ENCODE measurements at regions not wholly inside any gene's neighbourhood (a gene's known extent, or its start where the extent isn't known, plus 50 kb on each side); places are given as distances from the start of the nearest gene placed in this dataset.

DNA sequence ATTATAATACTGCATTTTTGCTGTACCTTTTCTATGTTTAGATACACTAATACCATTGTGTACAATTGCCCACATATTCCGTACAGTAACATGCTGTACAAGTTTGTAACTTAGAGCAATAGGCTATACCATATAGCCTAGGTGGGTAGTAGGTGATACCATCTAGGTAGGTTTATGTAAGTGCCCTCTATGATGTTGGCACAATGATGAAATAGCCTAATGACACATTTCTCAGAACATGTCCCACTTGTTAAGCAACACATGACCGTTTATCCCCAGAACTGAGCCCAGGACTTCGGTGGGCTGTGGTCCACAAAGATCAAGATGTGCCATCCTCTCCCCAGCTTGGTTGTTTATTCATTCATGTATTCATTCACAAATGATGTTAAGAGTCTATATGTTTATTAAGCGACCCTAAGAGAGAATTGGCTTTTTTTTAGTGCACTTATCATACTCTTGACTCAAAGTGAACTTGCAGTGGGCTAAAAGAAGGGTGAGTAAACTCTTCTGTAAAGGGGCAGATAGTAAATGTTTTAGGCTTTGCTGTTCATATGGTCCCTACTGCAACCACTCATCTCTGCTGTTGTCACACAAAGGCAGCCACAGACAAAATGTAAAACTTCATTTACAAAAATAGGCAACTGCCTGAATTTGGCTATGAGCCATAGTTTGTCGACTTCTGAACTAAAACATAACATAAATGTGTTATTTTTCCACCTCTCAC lies 110.8 kb downstream of the NDUFA12 start:
- TF ChIP-seq, protein P1, sequence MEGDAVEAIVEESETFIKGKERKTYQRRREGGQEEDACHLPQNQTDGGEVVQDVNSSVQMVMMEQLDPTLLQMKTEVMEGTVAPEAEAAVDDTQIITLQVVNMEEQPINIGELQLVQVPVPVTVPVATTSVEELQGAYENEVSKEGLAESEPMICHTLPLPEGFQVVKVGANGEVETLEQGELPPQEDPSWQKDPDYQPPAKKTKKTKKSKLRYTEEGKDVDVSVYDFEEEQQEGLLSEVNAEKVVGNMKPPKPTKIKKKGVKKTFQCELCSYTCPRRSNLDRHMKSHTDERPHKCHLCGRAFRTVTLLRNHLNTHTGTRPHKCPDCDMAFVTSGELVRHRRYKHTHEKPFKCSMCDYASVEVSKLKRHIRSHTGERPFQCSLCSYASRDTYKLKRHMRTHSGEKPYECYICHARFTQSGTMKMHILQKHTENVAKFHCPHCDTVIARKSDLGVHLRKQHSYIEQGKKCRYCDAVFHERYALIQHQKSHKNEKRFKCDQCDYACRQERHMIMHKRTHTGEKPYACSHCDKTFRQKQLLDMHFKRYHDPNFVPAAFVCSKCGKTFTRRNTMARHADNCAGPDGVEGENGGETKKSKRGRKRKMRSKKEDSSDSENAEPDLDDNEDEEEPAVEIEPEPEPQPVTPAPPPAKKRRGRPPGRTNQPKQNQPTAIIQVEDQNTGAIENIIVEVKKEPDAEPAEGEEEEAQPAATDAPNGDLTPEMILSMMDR (IDR thresholded peaks at IDR 0.05): no peak
- TF ChIP-seq POLR2A (IDR thresholded peaks at IDR 0.05): no peak
